ENCODE measurements at regions not wholly inside any gene's neighbourhood (a gene's known extent, or its start where the extent isn't known, plus 50 kb on each side); places are given as distances from the start of the nearest gene placed in this dataset.
A peak's percentile ranks its signal among the peaks of the same experiment; 100 is the strongest.

DNA sequence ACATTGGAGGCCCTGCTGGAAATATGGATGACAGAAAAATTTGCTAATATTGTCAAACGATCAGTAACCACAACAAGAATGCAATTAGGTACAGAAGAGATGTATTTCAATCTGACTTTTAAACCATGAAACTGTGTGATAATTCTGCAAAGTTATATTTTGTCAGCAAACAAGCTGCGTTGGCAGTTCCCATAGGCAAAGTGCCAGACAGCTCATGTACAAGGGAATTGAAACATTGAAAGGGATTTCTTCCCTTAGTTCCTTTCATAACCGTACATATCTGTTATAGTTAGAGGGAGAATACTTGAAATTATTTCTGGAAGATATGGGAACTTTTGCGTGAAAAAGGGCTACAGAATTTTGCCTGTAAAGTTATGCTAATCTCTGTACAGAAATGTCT, 419.4 kb upstream of the PTGER4 start:
- DNase-seq (ENCODE audit: low read depth) (no peak), FAIRE-seq (no peak)
- Histone ChIP-seq H3K36me3 (ENCODE audit: control insufficient read depth, insufficient read depth, low read length) (no peaks in the 10 kb centered on the region), H3K27me3 (ENCODE audit: control insufficient read depth, insufficient read depth, low read length) (no peaks in the 10 kb centered on the region), H3K4me3 (ENCODE audit: low read depth, low read length) (no peak overlapping the region)
- TF ChIP-seq, protein P1, sequence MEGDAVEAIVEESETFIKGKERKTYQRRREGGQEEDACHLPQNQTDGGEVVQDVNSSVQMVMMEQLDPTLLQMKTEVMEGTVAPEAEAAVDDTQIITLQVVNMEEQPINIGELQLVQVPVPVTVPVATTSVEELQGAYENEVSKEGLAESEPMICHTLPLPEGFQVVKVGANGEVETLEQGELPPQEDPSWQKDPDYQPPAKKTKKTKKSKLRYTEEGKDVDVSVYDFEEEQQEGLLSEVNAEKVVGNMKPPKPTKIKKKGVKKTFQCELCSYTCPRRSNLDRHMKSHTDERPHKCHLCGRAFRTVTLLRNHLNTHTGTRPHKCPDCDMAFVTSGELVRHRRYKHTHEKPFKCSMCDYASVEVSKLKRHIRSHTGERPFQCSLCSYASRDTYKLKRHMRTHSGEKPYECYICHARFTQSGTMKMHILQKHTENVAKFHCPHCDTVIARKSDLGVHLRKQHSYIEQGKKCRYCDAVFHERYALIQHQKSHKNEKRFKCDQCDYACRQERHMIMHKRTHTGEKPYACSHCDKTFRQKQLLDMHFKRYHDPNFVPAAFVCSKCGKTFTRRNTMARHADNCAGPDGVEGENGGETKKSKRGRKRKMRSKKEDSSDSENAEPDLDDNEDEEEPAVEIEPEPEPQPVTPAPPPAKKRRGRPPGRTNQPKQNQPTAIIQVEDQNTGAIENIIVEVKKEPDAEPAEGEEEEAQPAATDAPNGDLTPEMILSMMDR (IDR thresholded peaks at IDR 0.05; ENCODE audit: insufficient read depth, low read length, severe bottlenecking) = no peak

DNA sequence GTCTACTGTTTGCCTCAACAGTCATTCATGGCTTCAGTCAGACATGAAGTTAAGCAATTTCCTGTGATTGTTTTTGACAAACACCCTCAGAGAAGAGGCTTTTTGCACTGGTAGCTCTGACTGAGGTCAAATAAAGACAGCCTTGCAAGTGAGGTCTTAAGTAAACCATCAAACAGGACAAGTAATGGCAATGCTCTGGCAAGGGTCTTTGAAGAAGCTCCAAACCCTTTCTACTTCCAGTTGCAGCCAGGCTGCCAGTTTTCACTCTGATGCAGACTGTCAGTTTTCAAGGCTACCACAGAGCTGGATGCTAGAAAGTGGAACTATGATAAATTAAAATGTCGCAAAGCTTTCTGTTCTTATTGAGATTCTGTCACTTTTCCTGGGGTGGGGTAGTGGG, 421.5 kb upstream of the PTGER4 start:
- FAIRE-seq = no peak

DNA sequence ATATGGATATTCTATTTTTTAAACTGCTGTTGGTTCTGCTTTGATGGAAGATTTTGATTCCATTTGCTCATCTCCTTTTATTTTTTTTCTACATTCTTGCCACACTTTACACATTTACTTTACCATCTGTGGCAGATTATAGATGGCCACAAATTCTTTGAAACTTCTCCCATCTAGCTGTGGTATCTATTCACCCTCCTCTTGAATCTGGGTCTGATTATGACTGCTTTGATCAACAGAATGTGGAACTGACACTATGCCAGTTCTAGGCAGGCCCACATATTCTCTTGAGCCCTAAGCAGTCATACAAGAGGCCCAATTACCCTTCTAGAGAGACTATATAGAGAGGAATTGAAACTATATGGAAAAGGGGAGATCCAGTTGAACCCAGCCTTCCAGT, 439.0 kb upstream of the PTGER4 start:
- DNase-seq (ENCODE audit: low read depth) = no peak
- Histone ChIP-seq H3K36me3 (ENCODE audit: control insufficient read depth, insufficient read depth, low read length) (no peaks in the 10 kb centered on the region), H3K27me3 (ENCODE audit: control insufficient read depth, insufficient read depth, low read length) (no peaks in the 10 kb centered on the region), H3K4me3 (ENCODE audit: low read depth, low read length) (no peak overlapping the region)
- TF ChIP-seq, protein P1 (IDR thresholded peaks at IDR 0.05; ENCODE audit: insufficient read depth, low read length, severe bottlenecking) = no peak
- no peak for FAIRE-seq

More for the DNA sequence above, 421.5 kb upstream of the PTGER4 start:
- DNase-seq (ENCODE audit: low read depth) = peak; percentile 59
- TF ChIP-seq, protein P1 (IDR thresholded peaks at IDR 0.05; ENCODE audit: insufficient read depth, low read length, severe bottlenecking) = no peak
- Histone ChIP-seq H3K4me3 (ENCODE audit: low read depth, low read length) (no peak overlapping the region), H3K27me3 (ENCODE audit: control insufficient read depth, insufficient read depth, low read length) (no peaks in the 10 kb centered on the region), H3K36me3 (ENCODE audit: control insufficient read depth, insufficient read depth, low read length) (no peaks in the 10 kb centered on the region)

DNA sequence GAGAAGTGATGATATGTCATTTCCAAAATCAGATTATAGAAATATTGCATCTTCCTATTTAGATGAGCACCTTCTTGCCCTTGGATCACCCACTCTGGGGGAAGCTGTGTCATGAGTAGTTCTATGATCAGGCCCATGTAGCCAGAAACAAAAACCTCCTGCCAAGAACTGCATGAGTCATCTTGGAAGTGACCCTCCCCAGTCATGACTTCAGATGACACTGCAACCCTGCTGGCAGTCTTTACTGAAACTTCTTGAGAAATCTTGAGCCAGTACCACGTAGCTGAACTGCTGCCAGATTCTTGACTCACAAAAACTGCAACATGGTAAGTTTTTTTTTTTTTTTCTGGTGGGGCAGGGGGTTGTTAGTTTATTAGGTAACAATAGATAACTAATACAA, 439.6 kb upstream of the PTGER4 start:
- Histone ChIP-seq H3K27me3 (ENCODE audit: control insufficient read depth, insufficient read depth, low read length) (no peaks in the 10 kb centered on the region), H3K4me3 (ENCODE audit: low read depth, low read length) (no peak overlapping the region), H3K36me3 (ENCODE audit: control insufficient read depth, insufficient read depth, low read length) (no peaks in the 10 kb centered on the region)
- TF ChIP-seq, protein P1 (IDR thresholded peaks at IDR 0.05; ENCODE audit: insufficient read depth, low read length, severe bottlenecking) = no peak
- DNase-seq (ENCODE audit: low read depth) (peak; percentile 23), FAIRE-seq (no peak)

DNA sequence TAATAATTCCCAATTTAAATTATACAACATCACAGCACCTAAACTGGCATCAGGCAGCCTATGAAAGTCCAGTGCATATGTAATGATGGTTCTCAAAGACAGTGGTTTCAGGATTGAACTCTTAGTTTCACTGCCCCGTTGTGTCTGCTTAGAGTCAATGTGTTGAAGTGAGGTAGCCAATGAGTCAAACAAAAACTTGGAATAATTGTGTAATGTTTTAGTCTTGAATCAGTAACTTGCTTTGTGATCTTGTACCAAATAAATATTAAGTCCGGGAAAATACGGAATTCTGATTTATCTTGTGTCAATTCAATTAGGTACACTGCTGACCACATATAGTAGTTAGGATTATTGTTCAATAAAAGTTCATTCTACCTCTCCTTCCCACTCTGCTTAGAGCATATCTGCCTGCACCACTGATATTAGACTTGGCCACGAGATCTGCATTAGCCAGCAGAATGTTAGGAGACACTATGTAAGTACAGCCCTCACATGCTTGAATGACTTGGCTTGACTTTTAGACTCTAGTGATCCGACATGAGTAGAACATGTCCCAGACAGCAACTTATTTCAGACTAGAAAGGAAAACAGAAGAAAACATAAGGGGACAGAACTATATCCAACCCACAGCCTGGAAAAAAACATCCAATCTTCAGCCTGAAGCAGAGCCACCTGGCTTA, 441.5 kb upstream of the PTGER4 start:
- TF ChIP-seq, protein P1 (IDR thresholded peaks at IDR 0.05; ENCODE audit: insufficient read depth, low read length, severe bottlenecking) = no peak
- Histone ChIP-seq H3K27me3 (ENCODE audit: control insufficient read depth, insufficient read depth, low read length) (no peaks in the 10 kb centered on the region), H3K36me3 (ENCODE audit: control insufficient read depth, insufficient read depth, low read length) (no peaks in the 10 kb centered on the region), H3K4me3 (ENCODE audit: low read depth, low read length) (no peak overlapping the region)
- no peak for FAIRE-seq
- no peak for DNase-seq (ENCODE audit: low read depth)

Data from bronchial epithelial cell (primary cell).